H9 (cell line): ENCODE measurements at regions not wholly inside any gene's neighbourhood (a gene's known extent, or its start where the extent isn't known, plus 50 kb on each side); places are given as distances from the start of the nearest gene placed in this dataset.

Experiments used
- DNase-seq: peaks from one replicate; pipeline ENCODE4 v3.0.0-alpha.2; 2017
- H2AFZ ChIP-seq: one replicate; pipeline ENCODE4 v1.6.1; 2013; ENCODE audit warnings: mild to moderate bottlenecking, low read length, control low read depth, moderate library complexity
- H2AK5ac ChIP-seq: 2 replicates; pipeline ENCODE4 v1.6.1; 2013; ENCODE audit warnings: low read length, control low read depth, mixed read lengths; ENCODE audit not compliant: insufficient read length
- H2BK120ac ChIP-seq: one replicate; pipeline ENCODE4 v1.6.1; 2013; ENCODE audit warnings: low read depth, mild to moderate bottlenecking, low read length, control low read depth, inconsistent platforms; ENCODE audit not compliant: poor library complexity, severe bottlenecking
- H2BK12ac ChIP-seq: 2 replicates; pipeline ENCODE4 v1.6.1; 2013; ENCODE audit warnings: low read length, control low read depth, mixed read lengths, low read depth; ENCODE audit not compliant: insufficient read length
- H2BK15ac ChIP-seq: 2 replicates; pipeline ENCODE4 v1.6.1; 2013; ENCODE audit warnings: low read depth, low read length, control low read depth
- H2BK20ac ChIP-seq: one replicate; pipeline ENCODE4 v1.6.1; 2013; ENCODE audit warnings: low read depth, mild to moderate bottlenecking, low read length, control low read depth, inconsistent platforms; ENCODE audit not compliant: poor library complexity, severe bottlenecking
- H2BK5ac ChIP-seq: 2 replicates; pipeline ENCODE4 v1.6.1; 2013; ENCODE audit warnings: low read length, control low read depth, mixed read lengths; ENCODE audit not compliant: insufficient read length
- H3K14ac ChIP-seq: 2 replicates; pipeline ENCODE4 v1.6.1; 2013; ENCODE audit warnings: low read length, control low read depth; ENCODE audit not compliant: insufficient read depth
- H3K18ac ChIP-seq: 2 replicates; pipeline ENCODE4 v1.6.1; 2013; ENCODE audit warnings: low read depth, mild to moderate bottlenecking, mixed read lengths, low read length, control low read depth; ENCODE audit not compliant: insufficient read length
- H3K23ac ChIP-seq: 2 replicates; pipeline ENCODE4 v1.6.1; 2013; ENCODE audit warnings: low read length, control low read depth, mixed read lengths, low read depth; ENCODE audit not compliant: insufficient read length
- H3K23me2 ChIP-seq: 2 replicates; pipeline ENCODE4 v1.6.1; 2013; ENCODE audit warnings: low read depth, mild to moderate bottlenecking, mixed read lengths, low read length, control low read depth; ENCODE audit not compliant: insufficient read length, poor library complexity, severe bottlenecking
- H3K27ac ChIP-seq: 2 replicates; pipeline ENCODE4 v1.5.1; 2013; ENCODE audit warnings: low read length, control low read depth, mixed read lengths, low read depth; ENCODE audit not compliant: insufficient read length
- H3K27me3 ChIP-seq: 2 replicates; pipeline ENCODE4 v1.6.1; 2013; ENCODE audit warnings: low read length, control low read depth, inconsistent platforms; ENCODE audit not compliant: insufficient read depth
- H3K4ac ChIP-seq: 2 replicates; pipeline ENCODE4 v1.6.1; 2013; ENCODE audit warnings: low read depth, mild to moderate bottlenecking, control low read depth, inconsistent platforms, low read length, moderate library complexity
- H3K4me1 ChIP-seq: 2 replicates; pipeline ENCODE4 v1.6.1; 2013; ENCODE audit warnings: low read length, control low read depth, inconsistent platforms; ENCODE audit not compliant: insufficient read depth
- H3K4me2 ChIP-seq: 2 replicates; pipeline ENCODE4 v1.6.1; 2013; ENCODE audit warnings: low read length, control low read depth, mixed read lengths; ENCODE audit not compliant: insufficient read length, insufficient read depth
- H3K56ac ChIP-seq: 2 replicates; pipeline ENCODE4 v1.6.1; 2013; ENCODE audit warnings: low read depth, mild to moderate bottlenecking, mixed read lengths, low read length, control low read depth; ENCODE audit not compliant: insufficient read length
- H3K79me1 ChIP-seq: 2 replicates; pipeline ENCODE4 v1.6.1; 2013; ENCODE audit warnings: low read depth, mild to moderate bottlenecking, moderate library complexity, low read length, control low read depth, inconsistent platforms; ENCODE audit not compliant: insufficient read depth, poor library complexity, severe bottlenecking
- H3K79me2 ChIP-seq: 2 replicates; pipeline ENCODE4 v1.6.1; 2013; ENCODE audit warnings: low read length, control low read depth, inconsistent platforms; ENCODE audit not compliant: insufficient read depth
- H3K9ac ChIP-seq: 2 replicates; pipeline ENCODE4 v1.6.1; 2013; ENCODE audit warnings: low read length, control low read depth, mixed read lengths; ENCODE audit not compliant: insufficient read length; ENCODE audit errors: extremely low read depth
- H3K9me3 ChIP-seq: one replicate; pipeline ENCODE4 v1.6.1; 2013; ENCODE audit warnings: low read depth, low read length, inconsistent platforms; ENCODE audit not compliant: control insufficient read depth
- H3T11ph ChIP-seq: one replicate; pipeline ENCODE4 v1.6.1; 2013; ENCODE audit warnings: mild to moderate bottlenecking, low read length, control low read depth, inconsistent platforms
- H4K20me1 ChIP-seq: one replicate; pipeline ENCODE4 v1.6.1; 2013; ENCODE audit not compliant: control insufficient read depth, insufficient read length, insufficient read depth
- H4K5ac ChIP-seq: 2 replicates; pipeline ENCODE4 v1.6.1; 2013; ENCODE audit warnings: low read depth, mild to moderate bottlenecking, mixed read lengths, low read length, control low read depth; ENCODE audit not compliant: insufficient read length
- H4K8ac ChIP-seq: replicated peaks from 2 replicates; pipeline ENCODE4 v1.6.1; 2013; ENCODE audit warnings: low read length, control low read depth, mixed read lengths, low read depth; ENCODE audit not compliant: insufficient read length
- H4K91ac ChIP-seq: 2 replicates; pipeline ENCODE4 v1.6.1; 2013; ENCODE audit warnings: low read depth, mild to moderate bottlenecking, moderate library complexity, mixed read lengths, low read length, control low read depth; ENCODE audit not compliant: insufficient read length
- H3K27ac Mint-ChIP-seq, 3 experiments: 2 replicates in 2 of 3; 3 replicates in 1 of 3; pipeline ENCODE4 v1.8.0; 2020 to 2021; ENCODE audit warnings: mixed read lengths in 3 of 3, mild to moderate bottlenecking in 1 of 3, moderate library complexity in 1 of 3
- H3K27me3 Mint-ChIP-seq: 2 replicates; pipeline ENCODE4 v1.8.0; 2021; ENCODE audit warnings: low read depth, mild to moderate bottlenecking, moderate library complexity, mixed read lengths
- H3K36me3 Mint-ChIP-seq, 3 experiments: 2 replicates in 2 of 3; 3 replicates in 1 of 3; pipeline ENCODE4 v1.8.0; 2020 to 2021; ENCODE audit warnings: low read depth in 3 of 3, mixed read lengths in 3 of 3; ENCODE audit not compliant: insufficient read depth in 1 of 3
- H3K4me1 Mint-ChIP-seq, 2 experiments: 2 replicates each; pipeline ENCODE4 v1.8.0; 2020; ENCODE audit warnings: mixed read lengths in 2 of 2
- H3K4me3 Mint-ChIP-seq, 2 experiments: 2 replicates in 1 of 2; 3 replicates in 1 of 2; pipeline ENCODE4 v1.8.0; 2020 to 2021; ENCODE audit warnings: mild to moderate bottlenecking in 2 of 2, mixed read lengths in 2 of 2, moderate library complexity in 1 of 2
- H3K9me3 Mint-ChIP-seq, 2 experiments: 2 replicates in 1 of 2; 3 replicates in 1 of 2; pipeline ENCODE4 v1.8.0; 2020; ENCODE audit warnings: mild to moderate bottlenecking in 2 of 2, mixed read lengths in 2 of 2, moderate library complexity in 1 of 2
- CTCF ChIP-seq: fragments of 200-600 bp; sonication (generic); conservative IDR thresholded peaks from 3 replicates; pipeline ENCODE4 v1.8.0; 2021; ENCODE audit warnings: antibody characterized with exemption, mild to moderate bottlenecking
- WGBS: extraction: QIAGEN DNeasy Blood & Tissue Kit; methylation state at CpG from one replicate; pipeline ENCODE4 v1.1.7; 2013; ENCODE audit warnings: missing lambda C conversion rate, low lambda C conversion rate, mixed read lengths; ENCODE audit not compliant: insufficient read length; ENCODE audit errors: extremely low coverage; 5-methylcytosine and 5-hydroxymethylcytosine counted together

DNA sequence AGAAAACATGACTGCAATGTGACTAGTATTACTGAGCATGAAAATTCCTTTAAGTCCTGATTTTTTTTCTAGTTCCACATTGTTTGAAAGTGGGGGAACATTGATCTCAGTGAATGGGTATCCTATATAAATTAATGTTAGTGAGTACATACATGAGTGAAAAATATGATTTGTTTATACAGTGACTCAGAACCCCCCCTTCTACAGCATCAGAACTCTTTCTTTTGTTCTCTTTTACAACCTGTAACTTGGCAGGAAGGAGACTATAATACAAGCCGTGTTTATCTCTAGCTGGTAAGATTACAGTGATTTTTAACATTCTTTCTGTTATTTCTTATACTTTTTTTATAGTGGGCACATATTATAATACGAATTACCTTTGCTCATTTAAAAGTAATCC, 384.7 kb downstream of the PDCD6IP start:
- Mint-ChIP-seq H3K4me3 (no peak overlapping the region), H3K27ac (no peak overlapping the region), H3K4me1 (peaks cover 16 to 19% of the 10 kb centered on the region in 2 experiments), H3K36me3 (no peaks in the 10 kb centered on the region), H3K27me3 (no peaks in the 10 kb centered on the region), H3K9me3 (no peaks in the 10 kb centered on the region)
- H4K20me1 ChIP-seq = no peaks in the 10 kb centered on the region
- no peak overlapping the region for H4K91ac ChIP-seq
- H2BK120ac ChIP-seq = no peak overlapping the region
- no peaks in the 10 kb centered on the region for H3K79me2 ChIP-seq
- H3K9me3 ChIP-seq = no peaks in the 10 kb centered on the region
- H2BK5ac ChIP-seq = no peak overlapping the region
- no peak overlapping the region for H3K4ac ChIP-seq
- no peak overlapping the region for H2BK20ac ChIP-seq
- no peak overlapping the region for H3K9ac ChIP-seq
- H3K56ac ChIP-seq = no peak overlapping the region
- H2AFZ ChIP-seq = no peak overlapping the region
- no peaks in the 10 kb centered on the region for H3K23me2 ChIP-seq
- H3K4me2 ChIP-seq = no peak overlapping the region
- no peak overlapping the region for H2BK15ac ChIP-seq
- peaks cover 3% of the 10 kb centered on the region; the same call in 1 of the 2 replicates for H3K4me1 ChIP-seq
- WGBS = no CpG with 5 or more reads among the region's 2 CpGs
- H3K79me1 ChIP-seq = no peaks in the 10 kb centered on the region
- DNase-seq = no peak
- H2BK12ac ChIP-seq = no peak overlapping the region
- no peak overlapping the region for H3K27ac ChIP-seq
- no peak overlapping the region for H2AK5ac ChIP-seq
- no peak for TF ChIP-seq CTCF
- H3K27me3 ChIP-seq = no peaks in the 10 kb centered on the region
- H3K23ac ChIP-seq = no peak overlapping the region
- H3K18ac ChIP-seq = no peak overlapping the region
- no peak overlapping the region for H4K8ac ChIP-seq
- H3T11ph ChIP-seq = no peak overlapping the region
- H3K14ac ChIP-seq = no peak overlapping the region
- no peak overlapping the region for H4K5ac ChIP-seq
